DMS79 (cell line): ENCODE measurements at regions not wholly inside any gene's neighbourhood (a gene's known extent, or its start where the extent isn't known, plus 50 kb on each side); places are given as distances from the start of the nearest gene placed in this dataset.
"Not testable (repeated sequence)": the region's sequence is repeated elsewhere in the genome, so short reads cannot be mapped to it uniquely, and the experiment has no call there.

ENCODE experiments used
- DNase-seq: peaks from one replicate; lab custom pipeline; 2025; lab: John Stamatoyannopoulos, UW

DNA sequence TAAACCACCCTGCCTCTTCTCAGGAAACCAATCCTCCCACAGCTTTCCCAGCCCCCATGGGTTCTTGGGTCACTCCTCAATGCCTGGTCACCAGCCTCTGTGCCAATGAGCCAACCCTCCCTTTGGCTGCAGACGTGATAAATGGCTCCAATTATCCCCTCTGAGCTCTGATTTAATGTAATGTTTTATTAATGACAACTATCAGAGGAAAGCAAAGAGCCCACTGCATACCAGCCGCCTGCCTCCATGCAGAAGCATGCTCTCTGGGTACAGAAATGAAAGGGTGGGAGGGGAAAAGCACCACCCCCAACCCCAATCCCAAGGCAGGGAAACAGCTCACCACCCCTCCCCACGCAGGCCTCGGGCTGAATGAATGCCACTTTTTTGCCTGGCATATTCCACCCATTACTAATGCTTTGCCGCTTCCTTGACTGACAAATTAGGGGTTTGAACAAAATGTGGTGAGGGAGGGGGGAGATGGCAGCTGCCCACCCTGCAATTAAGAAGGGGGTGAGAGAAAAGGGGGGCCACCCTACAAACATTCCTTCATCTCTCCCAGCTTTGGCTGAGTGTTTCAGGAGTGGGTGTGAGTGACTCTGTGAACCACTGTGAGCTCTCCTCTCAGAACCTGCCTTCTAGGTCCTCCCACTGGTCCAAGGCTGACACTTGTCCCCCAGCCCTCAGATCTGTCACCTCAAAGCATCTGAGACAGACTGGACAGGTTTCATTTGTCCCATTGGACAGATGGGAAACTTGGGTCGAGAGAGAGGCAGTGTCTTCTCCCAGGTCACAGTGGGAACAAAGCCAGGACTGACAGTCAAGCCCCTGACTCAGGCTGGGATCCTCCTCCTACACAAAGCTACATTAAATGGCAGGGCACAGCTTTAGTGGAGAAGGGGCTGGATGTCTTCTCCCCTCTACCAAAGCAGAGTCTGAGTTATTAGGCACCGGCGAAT, 161.5 kb downstream of the TMEM132E start:
- no peak for DNase-seq

DNA sequence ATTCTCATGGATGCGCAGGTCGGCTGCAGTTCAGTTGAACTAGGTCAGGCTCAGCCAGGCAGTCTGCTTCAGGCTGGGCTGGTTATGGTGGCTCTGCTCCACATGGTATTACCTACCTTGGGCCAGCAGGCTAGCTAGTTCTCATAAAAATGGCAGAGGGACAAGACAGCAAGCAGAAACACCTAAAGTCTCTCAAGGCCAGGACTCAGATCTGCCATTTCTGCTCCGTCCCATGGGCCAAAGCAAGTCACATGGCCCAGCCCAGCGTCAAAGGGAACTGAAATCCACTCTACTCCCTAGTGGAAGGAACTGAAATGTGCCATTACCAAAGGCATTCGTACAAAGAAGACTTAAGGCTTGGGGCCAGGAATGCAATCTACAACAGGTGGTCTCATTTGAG, 160.0 kb downstream of the TMEM132E start:
- no peak for DNase-seq

DNA sequence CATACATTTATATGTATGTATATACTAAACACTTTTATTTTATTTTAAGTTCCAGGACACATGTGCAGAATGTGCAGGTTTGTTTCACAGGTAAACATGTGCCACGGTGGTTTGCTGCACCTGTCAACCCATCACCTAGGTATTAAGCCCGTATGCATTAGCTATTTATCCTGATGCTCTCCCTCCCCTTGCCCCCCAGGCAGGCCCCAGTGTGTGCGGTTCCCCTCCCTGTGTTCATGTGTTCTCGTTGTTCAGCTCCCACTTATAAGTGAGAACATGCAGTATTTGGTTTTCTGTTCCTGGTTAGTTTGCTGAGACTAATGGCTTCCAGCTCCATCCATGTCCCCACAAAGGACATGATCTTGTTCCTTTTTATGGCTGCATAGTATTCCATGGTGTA, 158.3 kb downstream of the TMEM132E start:
- DNase-seq = not testable (repeated sequence)

DNA sequence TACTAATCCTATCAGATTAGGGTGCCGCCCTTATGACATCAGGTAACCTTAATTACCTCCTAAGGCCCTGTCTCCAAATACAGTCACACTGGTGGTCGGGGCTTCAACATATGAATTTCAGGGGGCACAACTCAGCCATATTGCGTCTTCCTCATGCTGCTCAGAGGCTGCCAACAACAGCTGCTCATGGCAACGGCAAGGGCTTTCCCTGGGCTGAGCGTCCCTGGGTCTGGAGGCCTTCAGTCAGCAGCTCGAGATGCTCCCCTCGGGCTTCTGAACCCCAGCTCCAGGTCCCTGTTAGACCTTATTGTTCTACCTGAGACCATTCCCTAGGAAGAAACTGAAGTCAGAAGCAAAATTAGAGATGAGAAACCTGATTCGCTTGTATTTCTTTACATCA, 157.2 kb downstream of the TMEM132E start:
- DNase-seq = no peak

DNA sequence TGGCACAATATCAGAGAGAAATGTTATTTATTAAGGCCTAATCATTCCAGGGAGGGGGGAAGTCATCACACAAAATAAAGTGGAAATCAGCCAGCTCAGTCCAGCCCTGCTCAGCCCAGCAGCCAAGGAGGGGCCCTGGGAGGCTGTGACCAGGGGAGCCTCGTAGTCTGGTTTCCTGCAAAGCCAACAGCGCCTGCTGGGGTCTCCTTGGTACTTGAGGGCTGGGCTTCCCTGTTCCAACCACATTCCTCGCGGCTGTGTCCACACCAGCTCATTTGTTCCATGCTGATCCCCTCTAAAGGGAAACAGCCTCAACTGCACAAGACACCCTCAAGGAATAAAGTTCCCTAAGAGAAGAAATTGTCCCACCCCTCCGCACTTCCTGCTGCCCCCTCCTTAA, 154.0 kb downstream of the TMEM132E start:
- no peak for DNase-seq

DNA sequence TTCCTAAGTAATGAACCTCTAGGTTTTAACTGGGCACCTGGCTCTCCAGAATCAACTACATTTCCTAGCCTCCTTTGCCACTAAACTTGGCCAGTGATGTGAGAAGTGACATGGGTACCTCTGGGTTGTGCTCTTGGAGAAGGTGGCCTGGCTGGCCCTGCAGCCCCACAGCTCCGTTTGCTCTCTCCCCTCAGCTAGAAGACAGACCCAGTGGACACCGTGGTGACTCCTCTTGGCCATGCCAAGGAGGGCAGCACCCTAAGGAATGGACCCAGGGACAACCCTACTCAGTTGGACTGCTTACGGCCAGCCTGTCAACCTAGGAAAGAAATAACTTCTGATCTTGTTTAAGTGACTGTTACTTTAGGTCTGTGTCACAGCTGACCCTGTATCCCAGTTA, 151.4 kb downstream of the TMEM132E start:
- no peak for DNase-seq

DNA sequence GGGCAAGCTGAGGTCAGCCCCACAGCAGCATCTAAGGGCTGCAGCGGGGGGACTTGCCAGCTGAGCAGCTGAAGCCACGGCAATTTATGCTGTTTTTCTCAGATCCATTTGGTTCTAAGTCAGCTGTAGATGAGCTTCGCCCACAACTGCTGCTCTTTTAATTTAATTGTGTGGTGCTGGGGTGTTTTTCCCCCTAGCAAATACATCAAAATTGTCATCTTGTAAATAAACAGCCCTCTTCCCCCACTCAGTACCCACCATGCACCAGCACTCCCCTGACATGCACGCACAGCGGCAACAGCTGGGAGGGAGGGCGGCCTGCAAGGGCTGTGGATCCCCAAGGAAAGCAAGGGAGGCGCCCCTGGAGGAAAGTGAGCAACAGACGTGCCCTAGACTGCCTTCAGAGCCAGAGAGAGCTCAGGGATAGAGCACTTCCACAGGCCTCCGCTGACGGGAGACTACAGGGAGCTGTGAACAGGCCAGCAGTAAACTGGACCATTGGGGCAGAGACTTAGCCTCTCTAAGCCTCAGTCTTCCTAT, 149.5 kb downstream of the TMEM132E start:
- no peak for DNase-seq

DNA sequence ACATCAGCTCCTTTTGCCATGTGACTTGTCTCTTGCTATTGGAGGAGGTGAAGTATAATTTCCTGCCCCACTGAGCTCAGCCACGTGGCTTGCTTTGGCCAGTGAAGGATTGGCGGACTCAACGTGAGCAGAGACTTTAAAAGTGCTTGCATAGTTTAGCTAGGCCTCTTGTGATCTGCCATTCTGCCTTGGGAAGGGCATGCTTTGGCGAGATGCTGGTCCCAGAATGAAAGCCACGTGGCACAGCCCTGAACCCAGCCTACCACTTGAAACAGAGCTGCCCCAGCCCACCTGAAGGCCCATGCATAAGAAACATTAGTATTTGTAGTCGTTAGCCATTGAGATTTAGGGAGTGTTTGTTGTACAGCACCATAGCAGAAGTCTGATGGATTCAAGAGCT, 148.2 kb downstream of the TMEM132E start:
- no peak for DNase-seq

DNA sequence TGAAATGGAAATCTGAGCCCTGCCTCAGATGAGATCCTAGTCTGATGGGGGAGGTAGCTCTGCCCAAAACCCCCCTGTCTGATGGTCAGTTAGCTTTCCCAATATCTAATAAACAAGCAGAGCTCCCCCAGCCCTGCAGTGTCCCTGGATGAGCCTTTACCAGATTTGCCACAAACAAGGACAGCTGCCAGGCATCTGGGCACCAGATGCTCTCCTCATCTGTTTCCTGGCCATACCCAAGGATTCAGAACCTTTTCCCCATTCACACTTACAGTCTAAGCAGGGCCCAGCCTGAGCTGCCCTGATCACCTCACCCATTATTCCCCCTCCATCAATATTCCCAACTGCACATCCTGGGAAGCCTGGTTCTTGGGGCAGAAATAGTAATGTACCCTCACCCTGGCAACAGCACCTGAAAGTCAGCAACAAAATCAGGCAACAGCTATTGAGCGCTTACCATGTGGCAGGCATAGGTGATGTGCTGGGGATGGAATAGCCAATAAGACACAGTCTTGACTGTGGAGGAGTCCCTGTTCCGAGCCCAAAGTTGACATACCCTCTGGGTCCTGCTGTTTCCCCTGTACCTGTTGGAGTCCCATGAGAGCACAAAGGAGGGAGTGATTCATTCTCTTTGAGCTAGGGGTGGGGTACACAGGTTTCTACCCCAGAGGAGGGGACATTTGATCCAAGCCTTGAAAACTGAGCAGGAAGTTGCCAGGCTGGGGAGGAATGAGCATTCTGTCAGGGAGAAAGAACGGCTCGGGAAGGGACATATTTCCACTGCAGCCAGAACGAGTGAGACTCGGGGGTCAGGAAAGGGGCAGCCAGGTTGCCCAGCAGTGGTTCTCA, 147.4 kb downstream of the TMEM132E start:
- no peak for DNase-seq

DNA sequence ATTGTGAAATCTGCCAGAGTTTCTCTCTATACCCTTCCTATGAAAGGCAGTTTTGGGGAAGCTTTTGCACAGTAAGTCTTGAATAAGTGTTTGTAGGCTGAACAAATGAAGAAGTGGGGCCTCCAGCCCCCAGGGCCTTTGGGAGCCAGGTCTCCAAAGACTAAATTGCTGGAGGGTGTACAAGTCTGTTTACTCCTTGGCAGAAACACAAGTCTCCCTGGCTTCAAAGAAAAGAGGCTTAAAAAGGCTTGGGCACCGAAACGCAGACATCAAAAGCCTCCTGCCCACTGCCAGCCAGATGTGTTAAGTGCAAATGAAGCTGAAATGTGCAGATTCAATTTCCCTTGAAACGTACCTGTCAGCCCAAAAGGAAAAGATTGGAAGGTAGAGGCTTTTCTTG, 146.3 kb downstream of the TMEM132E start:
- peak; percentile 56 for DNase-seq

DNA sequence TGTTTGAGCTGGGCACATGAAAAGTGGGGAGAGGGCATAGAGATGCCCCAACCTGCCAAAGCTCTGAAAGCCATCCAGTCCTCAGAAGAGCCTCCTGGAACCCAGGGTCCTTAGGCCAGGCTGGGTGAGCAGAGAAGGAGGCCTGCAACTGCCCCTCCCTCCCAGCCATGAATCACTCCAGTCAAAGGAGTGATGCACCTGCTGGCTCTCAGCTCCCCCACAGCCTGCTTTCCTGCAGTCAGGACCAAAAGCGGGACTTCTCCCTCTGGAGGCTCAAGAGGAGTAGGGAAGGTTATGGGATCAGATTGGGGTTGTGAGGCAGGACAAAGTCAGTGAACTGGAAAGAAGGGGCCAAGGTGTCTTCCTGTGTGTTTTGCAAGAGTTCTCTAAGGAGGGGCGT, 145.6 kb downstream of the TMEM132E start:
- peak; percentile 70 for DNase-seq

DNA sequence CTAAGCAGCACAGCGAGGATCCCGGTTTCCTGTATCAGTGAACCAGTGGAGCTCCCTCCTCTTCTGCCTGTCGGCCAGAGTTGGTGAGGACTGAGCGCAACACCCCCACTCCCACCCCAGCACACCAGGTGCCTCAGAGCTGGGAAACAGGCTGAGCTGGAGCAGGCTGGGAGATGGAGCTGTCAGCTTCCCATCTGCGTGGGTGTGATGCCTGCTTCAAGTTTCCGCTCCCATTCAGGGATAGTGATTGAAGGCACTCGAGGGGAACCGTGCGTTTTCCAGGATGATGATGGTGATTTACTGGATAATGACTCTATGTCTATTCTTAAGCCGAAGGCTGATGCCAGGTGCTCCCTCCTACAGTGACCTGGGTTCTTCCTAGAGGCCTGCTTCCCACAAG, 144.5 kb downstream of the TMEM132E start:
- no peak for DNase-seq

DNA sequence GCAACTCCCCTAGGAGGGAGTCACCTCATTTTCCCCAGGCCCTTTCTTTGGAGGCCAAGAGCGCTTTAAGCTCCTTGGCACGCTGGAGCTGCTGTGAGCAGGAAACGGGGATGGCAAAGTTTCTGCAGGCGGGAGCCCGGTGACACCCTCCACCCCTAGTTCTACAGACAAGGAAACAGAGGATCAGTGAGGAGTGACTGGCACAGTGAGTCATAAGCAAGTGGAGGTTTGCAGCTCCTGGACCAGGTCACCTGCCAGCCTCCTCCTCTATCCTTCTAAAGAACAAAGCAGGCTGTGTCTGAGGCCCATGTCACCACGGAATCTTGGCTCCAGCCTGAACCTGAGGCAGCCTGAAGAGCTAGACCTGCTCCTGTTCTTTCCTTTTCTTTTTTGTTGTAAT, 141.9 kb downstream of the TMEM132E start:
- no peak for DNase-seq

DNA sequence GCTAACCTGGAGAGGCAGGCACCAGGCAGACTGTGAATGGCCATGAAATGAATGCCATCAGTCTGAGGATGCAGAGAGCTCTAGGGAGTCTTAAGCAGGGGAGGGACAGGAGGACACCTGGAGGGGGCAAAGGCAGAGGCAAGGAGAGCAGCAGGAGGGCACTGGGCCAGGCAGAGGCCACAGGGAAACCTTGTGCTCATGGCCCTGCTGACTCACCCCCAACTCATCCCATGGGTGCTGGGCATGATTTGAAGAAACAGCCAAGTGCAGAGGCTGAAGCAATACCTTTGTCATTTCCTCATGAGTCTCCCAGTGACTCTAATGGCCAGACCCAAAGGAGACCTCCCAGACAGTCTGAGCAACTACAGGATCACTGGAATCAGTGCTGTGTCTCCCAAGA, 141.4 kb downstream of the TMEM132E start:
- DNase-seq = no peak

DNA sequence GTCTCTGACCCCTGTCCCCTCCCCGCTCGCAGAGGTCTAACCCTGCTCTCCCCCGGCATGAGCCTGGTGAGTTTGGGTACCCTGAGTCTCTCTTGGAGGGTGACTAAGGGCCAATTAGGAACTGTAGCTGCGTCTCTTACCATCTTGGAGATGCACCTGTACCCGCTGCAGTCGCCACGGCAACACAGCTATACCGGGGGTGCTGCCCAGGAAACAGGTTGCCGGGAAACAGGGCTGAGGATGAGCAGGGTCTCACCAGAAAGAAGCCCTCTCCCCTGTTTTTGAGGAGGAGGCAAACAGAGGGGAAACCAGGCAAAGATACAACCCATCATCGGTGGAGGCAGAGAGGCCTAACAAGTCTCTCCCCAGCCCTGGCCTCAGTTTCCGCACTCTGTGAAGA, 140.2 kb downstream of the TMEM132E start:
- no peak for DNase-seq

DNA sequence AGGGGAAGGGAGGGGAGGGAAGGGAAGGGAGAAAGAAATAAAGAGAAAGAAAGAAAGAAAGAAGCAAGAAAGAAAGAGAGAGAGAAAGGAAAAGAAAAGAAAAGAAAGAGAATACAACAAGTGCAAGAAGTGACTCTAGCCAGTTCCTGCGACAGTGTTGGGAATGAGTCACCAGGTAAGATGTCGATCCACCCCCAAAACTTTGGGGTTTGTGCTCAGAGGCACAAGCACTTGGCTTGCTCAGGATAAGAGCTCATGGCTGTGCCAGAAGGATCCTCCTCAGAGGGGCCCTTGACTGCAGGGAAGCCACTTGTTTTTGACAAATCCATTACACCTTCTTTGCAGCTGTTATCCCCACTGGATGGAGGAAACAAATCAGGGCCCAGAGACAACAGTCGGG, 137.7 kb downstream of the TMEM132E start:
- DNase-seq = no peak

DNA sequence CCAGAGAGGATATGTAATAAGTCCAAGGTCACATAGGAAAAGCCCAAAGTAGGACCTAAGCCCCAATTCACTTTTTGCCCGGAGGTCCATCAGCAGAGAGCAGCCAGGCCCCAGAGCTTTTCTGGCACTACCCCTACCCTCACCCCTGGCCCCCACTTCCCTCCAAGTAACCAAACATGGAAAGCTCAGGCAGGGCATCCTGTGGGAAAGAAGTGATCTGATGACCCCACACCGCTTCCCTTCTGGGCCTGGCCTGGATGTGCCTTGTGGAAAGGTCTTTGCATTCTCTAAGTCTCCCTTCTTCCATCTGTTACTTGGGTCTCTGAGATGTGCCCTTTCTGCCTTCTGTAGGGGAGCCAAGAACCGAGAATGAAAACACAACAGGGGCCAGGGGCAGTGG, 136.9 kb downstream of the TMEM132E start:
- DNase-seq = no peak

DNA sequence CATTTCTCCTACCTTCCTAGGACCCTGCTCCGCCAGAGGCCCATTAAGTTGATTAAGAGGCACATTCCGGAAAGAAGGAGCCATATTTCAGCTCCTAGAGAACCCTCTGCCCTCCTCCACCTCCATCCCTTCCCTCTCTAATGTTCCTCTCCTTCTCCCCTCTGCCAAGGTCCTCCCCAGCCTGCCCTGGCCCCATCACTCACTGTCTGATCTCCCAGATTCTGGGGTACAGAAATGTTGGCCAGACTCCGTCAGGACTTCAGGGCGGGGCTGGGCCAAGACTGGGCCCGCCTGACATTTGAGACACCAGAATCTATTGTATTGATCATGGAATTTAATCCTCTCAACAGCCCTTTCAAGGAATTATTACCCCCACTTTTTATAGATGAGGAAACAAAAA, 136.1 kb downstream of the TMEM132E start:
- no peak for DNase-seq

DNA sequence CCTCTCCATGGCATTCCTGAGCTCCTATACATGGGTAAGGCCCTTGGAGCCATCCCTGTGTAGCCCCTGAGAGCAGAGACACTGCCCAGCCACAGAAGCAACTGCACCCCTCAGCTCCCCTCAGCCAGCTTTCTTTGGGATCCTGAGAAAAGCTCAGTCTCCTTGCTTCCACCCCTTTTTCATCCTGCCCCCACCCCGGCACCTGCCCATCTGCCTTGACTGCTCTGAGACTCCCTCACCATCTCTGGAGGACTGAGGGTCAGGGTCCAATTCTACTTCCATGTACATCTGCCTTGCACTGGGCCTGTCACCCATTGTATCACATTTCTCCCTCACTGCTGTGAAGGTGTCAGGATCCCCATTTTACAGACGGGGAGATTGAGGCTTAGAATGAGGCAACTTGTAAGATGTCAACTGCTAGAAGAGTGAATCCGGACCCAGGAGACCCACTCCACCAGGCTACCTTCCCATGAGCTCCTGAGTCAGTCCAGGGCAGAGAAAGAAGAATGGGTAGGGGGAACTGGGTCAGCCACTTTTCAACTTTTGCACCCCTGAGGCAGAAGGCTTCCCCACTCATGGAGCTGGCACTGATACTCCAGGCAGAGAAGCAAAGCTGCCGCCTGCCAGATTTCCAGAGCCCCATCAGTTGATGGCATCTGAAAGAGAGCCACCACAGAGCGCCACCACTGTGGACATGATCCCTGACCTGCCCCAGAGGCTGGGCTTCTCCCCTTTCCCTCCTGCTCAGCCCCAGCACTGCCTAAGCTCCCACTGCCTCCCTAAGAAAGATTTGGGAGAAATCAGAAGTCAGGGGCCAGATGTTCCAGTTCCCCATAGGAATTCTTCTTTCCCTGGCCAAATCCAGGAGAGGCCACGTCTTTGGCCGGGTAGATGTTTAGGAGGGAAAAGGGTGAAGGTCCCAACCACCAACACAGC, 135.4 kb downstream of the TMEM132E start:
- DNase-seq = no peak

DNA sequence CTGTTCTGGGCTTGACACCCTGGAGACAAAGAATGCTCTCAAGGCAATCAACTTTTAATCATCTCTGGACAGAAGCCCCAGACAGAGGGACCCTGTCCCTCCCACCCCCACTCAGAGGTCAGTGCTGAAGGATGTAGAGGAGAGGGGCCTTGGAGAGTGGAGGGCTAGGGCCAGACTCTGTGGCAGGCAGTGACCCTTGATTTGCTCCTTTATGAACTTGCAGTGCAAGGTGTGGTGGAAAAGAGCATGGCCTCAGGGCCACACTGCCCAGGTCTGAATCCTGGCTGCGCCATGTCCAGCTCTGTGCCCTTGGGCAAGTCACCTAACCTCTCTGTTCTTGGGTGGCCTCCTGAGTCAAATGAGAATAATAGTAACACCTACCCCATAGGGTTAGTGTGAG, 134.3 kb downstream of the TMEM132E start:
- DNase-seq = no peak

DNA sequence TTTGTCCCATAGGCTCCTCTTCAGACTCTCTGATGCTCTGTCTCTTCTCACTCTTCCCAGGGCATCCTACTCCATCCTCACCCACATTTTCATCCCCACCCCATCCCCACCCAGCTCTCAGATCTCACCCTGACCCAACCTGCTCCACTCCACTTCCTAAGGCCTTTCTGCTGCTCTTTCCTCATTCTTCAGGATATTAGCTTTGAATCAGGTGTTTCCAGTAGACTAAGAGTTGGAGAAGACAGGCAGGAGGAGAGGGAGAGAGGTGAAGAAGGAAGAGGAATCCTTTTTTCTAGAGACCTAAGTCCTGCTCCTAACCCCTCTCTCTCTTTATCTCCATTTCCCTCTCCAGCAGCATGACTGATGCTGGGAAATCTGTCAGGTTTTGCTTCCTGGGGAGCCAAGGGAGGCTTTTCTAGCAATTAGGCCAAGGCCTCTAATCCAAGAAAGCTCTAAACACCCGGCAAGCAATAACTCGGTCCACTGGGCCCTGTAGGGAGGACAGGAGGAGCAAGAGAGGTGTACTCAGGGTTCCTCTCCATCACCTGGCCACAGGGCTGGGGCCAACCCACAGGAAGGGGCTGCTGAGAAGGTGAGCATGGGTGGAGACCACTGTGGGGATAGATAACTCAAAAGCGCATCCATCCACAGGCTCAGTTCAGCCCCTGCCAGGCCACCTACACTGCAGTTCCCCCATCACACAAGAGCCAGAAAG, 133.3 kb downstream of the TMEM132E start:
- DNase-seq = no peak
